GM19455 (cell line): ENCODE measurements at regions not wholly inside any gene's neighbourhood (a gene's known extent, or its start where the extent isn't known, plus 50 kb on each side); places are given as distances from the start of the nearest gene placed in this dataset.
"Not testable (repeated sequence)": the region's sequence is repeated elsewhere in the genome, so short reads cannot be mapped to it uniquely, and the experiment has no call there.

ENCODE experiments used
- ATAC-seq: cut with Tn5 transposase; IDR thresholded peaks from one replicate; pipeline ENCODE4 v1.9.1; 2021; ENCODE audit not compliant: unreplicated experiment

DNA sequence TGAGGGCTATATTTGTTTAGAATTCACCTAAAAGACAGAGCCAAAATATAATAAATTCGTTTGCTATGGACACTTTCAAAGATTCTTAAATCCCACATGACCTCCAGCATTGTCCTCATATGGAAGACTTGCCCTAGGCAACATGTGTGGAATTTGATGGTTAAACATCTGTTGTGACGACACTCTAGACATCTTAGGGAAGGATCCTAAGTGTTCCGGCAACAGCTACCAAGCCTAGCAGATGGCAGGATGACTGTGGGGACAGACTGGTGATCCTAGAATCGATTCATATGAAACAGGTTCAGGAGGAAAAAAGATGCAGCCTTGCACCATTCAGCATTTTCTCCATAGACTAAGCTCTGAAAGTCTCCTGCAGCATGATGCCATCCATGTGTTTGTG, 77.6 kb upstream of the BACH2 start:
- no peak for ATAC-seq

GRCh38 chr6:90372885-90373284, 76.2 kb upstream of the BACH2 start:
- ATAC-seq = no peak

- ATAC-seq = no peak
Observed at GRCh38 chr6:90372450-90372849, 75.8 kb upstream of the BACH2 start.

DNA sequence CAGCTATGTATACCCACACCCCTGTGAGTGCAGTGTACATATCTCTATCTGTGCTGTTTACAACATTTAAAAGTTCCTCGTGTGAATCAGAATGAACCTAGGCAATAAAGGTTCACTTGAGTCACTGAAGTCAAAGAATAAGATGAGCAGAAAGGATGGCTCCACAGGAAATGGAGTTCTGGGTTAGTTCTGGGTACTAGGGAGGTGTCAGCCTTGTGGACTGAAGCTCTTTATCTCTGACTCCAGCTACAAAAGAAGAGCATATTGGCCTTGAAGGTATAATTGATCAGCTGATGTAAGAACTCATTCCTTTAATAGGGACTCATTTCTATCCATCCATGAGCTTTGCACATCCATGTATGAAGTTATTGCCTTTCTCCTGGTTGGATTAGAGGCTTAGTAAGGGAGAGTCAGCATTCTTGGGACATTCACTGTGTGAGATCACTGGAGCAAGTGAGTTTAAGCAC, 73.9 kb upstream of the BACH2 start:
- no peak for ATAC-seq

- no peak for ATAC-seq
Observed at GRCh38 chr6:90369651-90370050, 73.0 kb upstream of the BACH2 start.

- peak; percentile 100 for ATAC-seq
Observed at GRCh38 chr6:90369024-90369519, 72.4 kb upstream of the BACH2 start.

DNA sequence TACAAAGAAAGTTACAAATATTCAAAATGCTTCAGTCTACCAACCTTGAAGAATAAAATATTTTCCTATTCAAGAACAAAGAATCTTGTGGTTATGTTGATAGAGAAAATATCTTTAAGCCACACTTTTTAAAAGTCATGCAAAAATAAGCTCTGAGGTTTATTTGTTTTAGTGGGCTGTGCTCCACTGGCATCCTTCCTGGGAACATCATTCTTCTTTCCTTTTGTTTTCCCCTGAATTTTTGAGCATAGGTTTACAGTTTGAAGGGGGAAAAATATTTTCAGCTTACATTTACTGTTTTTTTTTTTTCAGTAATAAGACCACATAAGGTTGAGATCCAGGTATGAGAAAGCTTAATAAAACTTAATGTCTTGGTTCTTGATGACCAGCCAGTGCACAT, 72.0 kb upstream of the BACH2 start:
- peak; percentile 9 for ATAC-seq

GRCh38 chr6:90368001-90368400, 71.4 kb upstream of the BACH2 start:
- ATAC-seq = no peak

DNA sequence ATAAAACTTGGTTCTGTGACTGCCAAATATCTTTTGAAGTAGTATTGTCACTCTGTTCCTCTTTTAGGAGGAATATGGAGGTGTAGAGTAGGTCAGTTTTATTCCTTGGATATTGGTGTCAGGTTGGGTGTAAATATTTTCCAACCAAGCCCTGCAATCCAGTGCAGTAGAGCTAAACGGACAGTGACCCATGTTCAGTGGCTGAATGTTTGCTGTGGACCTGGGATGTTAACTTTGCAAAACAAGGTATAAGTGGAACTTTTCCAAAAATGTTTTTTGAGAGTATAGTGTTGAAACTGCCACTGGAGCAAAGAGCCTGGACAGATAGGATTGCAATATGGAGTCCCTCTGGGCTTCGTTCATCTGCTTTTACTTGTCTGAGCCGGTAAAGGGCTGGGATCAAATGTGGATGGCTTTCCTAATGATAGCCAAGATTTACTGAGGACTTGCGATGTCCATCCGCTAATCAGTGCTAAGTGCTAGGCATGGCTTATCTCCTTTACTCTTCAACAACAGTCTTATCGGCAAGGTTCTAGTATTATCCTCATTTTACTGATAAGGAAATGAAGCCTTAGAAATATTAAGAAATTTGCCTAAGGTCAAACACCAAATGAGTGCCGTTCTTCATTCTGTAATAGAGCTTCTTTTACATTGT, 69.0 kb upstream of the BACH2 start:
- ATAC-seq = no peak

GRCh38 chr6:90365002-90365401, 68.4 kb upstream of the BACH2 start:
- no peak for ATAC-seq

- ATAC-seq = no peak
Observed at GRCh38 chr6:90364286-90364685, 67.6 kb upstream of the BACH2 start.

DNA sequence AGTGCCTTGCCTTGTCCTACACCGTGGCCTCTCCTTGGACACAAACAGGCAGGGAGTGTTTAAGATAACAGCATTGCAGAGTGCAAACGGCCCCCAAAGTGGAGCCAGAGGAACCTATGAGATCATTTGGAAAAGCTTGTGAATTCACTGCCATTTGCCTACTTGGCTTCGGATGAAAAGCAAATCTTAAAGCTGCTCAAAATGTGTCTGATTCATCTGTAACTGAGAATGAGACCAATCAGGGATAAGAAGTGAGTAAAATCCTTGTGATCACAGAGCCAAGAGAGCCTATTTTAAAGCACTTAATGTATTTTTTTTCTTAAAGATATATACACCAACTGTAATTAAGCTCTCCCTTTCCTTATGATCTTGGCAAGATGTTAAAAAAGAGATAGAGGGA, 65.7 kb upstream of the BACH2 start:
- ATAC-seq = no peak

DNA sequence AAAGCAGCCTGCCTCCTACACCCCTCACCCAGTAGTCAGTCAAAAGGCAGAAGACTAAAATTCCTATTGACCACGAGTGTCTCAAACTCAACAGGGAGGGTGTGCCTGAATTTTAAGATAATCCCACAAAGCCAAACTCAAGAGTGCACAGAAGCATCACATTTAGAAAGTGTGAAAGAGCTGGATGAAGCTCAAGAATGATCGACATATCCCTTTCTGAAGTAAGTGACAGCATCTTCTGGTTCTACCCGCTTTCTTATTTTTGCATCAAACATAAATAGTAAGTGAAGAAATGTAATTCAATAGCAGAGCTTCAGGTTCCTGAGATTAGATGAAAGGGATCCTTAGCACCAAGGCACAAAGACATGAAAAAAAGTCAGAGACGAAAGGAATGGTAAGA, 64.5 kb upstream of the BACH2 start:
- no peak for ATAC-seq

- not testable (repeated sequence) for ATAC-seq
Observed at GRCh38 chr6:90358036-90358770, 61.6 kb upstream of the BACH2 start.

- ATAC-seq = no peak
Observed at GRCh38 chr6:90356012-90356421, 59.4 kb upstream of the BACH2 start.

- no peak for ATAC-seq
Observed at GRCh38 chr6:90354961-90355360, 58.3 kb upstream of the BACH2 start.

DNA sequence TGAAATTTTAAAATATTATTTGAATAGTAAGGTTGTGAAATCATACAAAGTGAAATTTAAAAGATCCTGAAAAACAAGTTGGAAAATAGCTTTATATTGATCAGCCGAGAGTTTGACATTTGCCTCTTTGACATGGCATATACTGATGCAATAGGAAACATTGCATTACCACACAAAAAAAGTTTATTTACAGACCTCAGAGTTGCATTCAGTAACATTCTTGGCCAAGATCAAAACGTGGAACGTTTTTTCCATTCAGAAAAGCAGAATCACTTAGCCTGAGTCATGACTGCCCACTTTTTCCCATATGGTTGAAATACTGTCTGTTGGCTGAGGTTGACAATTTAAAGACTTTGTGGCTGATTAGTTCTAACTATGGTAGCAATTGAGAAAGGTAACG, 55.1 kb upstream of the BACH2 start:
- ATAC-seq = no peak

GRCh38 chr6:90350689-90351554, 54.3 kb upstream of the BACH2 start:
- no peak for ATAC-seq

GRCh38 chr6:90347411-90347851, 50.8 kb upstream of the BACH2 start:
- no peak for ATAC-seq

GRCh38 chr6:90346729-90347128, 50.1 kb upstream of the BACH2 start:
- no peak for ATAC-seq
